Spleen (tissue), 11 donors: ENCODE measurements at regions not wholly inside any gene's neighbourhood (a gene's known extent, or its start where the extent isn't known, plus 50 kb on each side); places are given as distances from the start of the nearest gene placed in this dataset.
A peak's percentile ranks its signal among the peaks of the same experiment; 100 is the strongest.

Experiments used
- DNase-seq: peaks from one replicate; pipeline ENCODE4 v3.0.0-alpha.2; 2020
- H3K27ac ChIP-seq, 8 donors: fragments of 200-600 bp; sonication (generic) in 7 of 8; 1 replicate in 4 of 8; 2 replicates in 4 of 8; pipeline versions ENCODE4 v1.5.0 to v1.8.0; 2016 to 2021; ENCODE audit warnings: inconsistent platforms in 4 of 8, mild to moderate bottlenecking in 4 of 8, moderate library complexity in 1 of 8
- H3K27me3 ChIP-seq, 7 donors: fragments of 200-600 bp; sonication (generic) in 6 of 7; replicated peaks in 1 of 7; 1 replicate in 4 of 7; 2 replicates in 3 of 7; pipeline versions ENCODE4 v1.5.0 to v1.8.0; 2016 to 2021; ENCODE audit warnings: inconsistent platforms in 3 of 7, mild to moderate bottlenecking in 1 of 7
- H3K36me3 ChIP-seq, 6 donors: fragments of 200-600 bp; sonication (generic) in 5 of 6; 1 replicate in 4 of 6; 2 replicates in 2 of 6; pipeline versions ENCODE4 v1.5.0 to v1.8.0; 2016 to 2021; ENCODE audit warnings: inconsistent platforms in 2 of 6
- H3K4me1 ChIP-seq, 6 donors: fragments of 200-600 bp; sonication (generic) in 5 of 6; 1 replicate in 3 of 6; 2 replicates in 3 of 6; pipeline versions ENCODE4 v1.5.0 to v1.8.0; 2016 to 2021; ENCODE audit warnings: inconsistent platforms in 3 of 6
- H3K4me3 ChIP-seq, 8 donors: fragments of 200-600 bp; sonication (generic) in 7 of 8; 1 replicate in 4 of 8; 2 replicates in 4 of 8; pipeline versions ENCODE4 v1.5.0 to v1.8.0; 2016 to 2021; ENCODE audit warnings: inconsistent platforms in 4 of 8, mild to moderate bottlenecking in 4 of 8, moderate library complexity in 2 of 8
- H3K9me3 ChIP-seq, 8 donors: fragments of 200-600 bp; sonication (generic) in 7 of 8; 1 replicate in 4 of 8; 2 replicates in 4 of 8; pipeline versions ENCODE4 v1.5.0 to v1.8.0; 2016 to 2021; ENCODE audit warnings: inconsistent platforms in 4 of 8
- CTCF ChIP-seq, 11 experiments: fragments of 200-600 bp in 7 of 11; fragments of 450-650 bp in 4 of 11; sonication (generic) in 4 of 11; IDR thresholded peaks in 8 of 11; conservative IDR thresholded peaks in 3 of 11; 1 replicate in 7 of 11; 2 replicates in 4 of 11; pipeline versions ENCODE4 v1.4.0 to v1.8.0; 2016 to 2021; ENCODE audit warnings: antibody characterized with exemption in 11 of 11, inconsistent platforms in 4 of 11, mild to moderate bottlenecking in 1 of 11
- POLR2A ChIP-seq, 3 donors: fragments of 450-650 bp; IDR thresholded peaks; one replicate each; pipeline ENCODE4 v1.5.1; 2017; ENCODE audit warnings: antibody characterized with exemption in 3 of 3, mild to moderate bottlenecking in 1 of 3
- POLR2AphosphoS5 ChIP-seq, 3 donors: sonication (generic); formaldehyde crosslinking; IDR thresholded peaks; one replicate each; pipeline ENCODE4 v1.5.1; 2017; ENCODE audit warnings: antibody characterized with exemption in 3 of 3
- WGBS, 5 donors: extraction: QIAGEN DNeasy Blood & Tissue Kit in 3 of 5; methylation state at CpG; one replicate each; pipeline versions ENCODE4 v1.1.5 to v1.1.7; 2013 to 2018; 5-methylcytosine and 5-hydroxymethylcytosine counted together
- intact Hi-C: fragments of 100-400 bp; cut with DNase I; formaldehyde crosslinking; loops from one replicate; pipeline ENCODE4 v1.15.0; 2023; ENCODE audit warnings: low total_unique reads
- donor health status: healthy with polysubstance abuse.
- donor health status: DM: no; HTN: no; CAD: no; lungs with moderate emphysema.
- donor health status: DM: no; HTN: no; CAD: no.
- donor health status: Bipolar disorder and iron deficiency.
- donor health status: healthy.
- donor health status: DM: no; HTN: no; CAD: no.
- donor health status: DM: yes; HTN: yes; CAD: no.

GRCh38 chr2:209334188-209335017, 89.4 kb upstream of the MAP2 start:
- 8 to 13% (median 12%) methylated on average over 7 of the region's 7 CpGs for WGBS, 5 donors
- H3K9me3 ChIP-seq = no peaks in the 10 kb centered on the region
- TF ChIP-seq CTCF (IDR thresholded peaks at IDR 0.05 in 8 of 11, conservative IDR thresholded peaks at IDR 0.05 in 3 of 11) (peak; percentile 7 to 79 (median 67)), POLR2A (IDR thresholded peaks at IDR 0.05) (no peak), POLR2AphosphoS5 (IDR thresholded peaks at IDR 0.05) (no peak)
- intact Hi-C loops = loop anchor here (10.0 kb wide), 1 partner anchor 860 kb away; no protein-coding TSS in a partner anchor
- no peaks in the 10 kb centered on the region for H3K36me3 ChIP-seq
- H3K4me3 ChIP-seq = no peak overlapping the region
- peaks cover 0 to 6% (median 0%) of the 10 kb centered on the region in 7 donors for H3K27me3 ChIP-seq
- peaks cover 0 to 5% (median 0%) of the 10 kb centered on the region in 6 donors for H3K4me1 ChIP-seq
- H3K27ac ChIP-seq = no peak overlapping the region
- no peak for DNase-seq

- intact Hi-C loops = no loop called here
- H3K9me3 ChIP-seq = no peaks in the 10 kb centered on the region
- no peaks in the 10 kb centered on the region for H3K36me3 ChIP-seq
- no peaks in the 10 kb centered on the region for H3K4me1 ChIP-seq
- H3K4me3 ChIP-seq = no peak overlapping the region
- WGBS, 5 donors = 14 to 27% (median 24%) methylated on average over 2 of the region's 2 CpGs
- no peak for DNase-seq
- peaks cover 0 to 5% (median 0%) of the 10 kb centered on the region in 7 donors for H3K27me3 ChIP-seq
- H3K27ac ChIP-seq = no peak overlapping the region
- no peak for TF ChIP-seq POLR2AphosphoS5 (IDR thresholded peaks at IDR 0.05)
- TF ChIP-seq POLR2A (IDR thresholded peaks at IDR 0.05) = no peak
- no peak for TF ChIP-seq CTCF (IDR thresholded peaks at IDR 0.05 in 8 of 11, conservative IDR thresholded peaks at IDR 0.05 in 3 of 11)
These were observed 83.3 kb upstream of the MAP2 start for GRCh38 chr2:209340522-209340921.

- H3K4me3 ChIP-seq = no peak overlapping the region
- H3K27ac ChIP-seq = no peak overlapping the region
- TF ChIP-seq CTCF (IDR thresholded peaks at IDR 0.05 in 8 of 11, conservative IDR thresholded peaks at IDR 0.05 in 3 of 11) (no peak), POLR2AphosphoS5 (IDR thresholded peaks at IDR 0.05) (no peak), POLR2A (IDR thresholded peaks at IDR 0.05) (no peak)
- H3K36me3 ChIP-seq = no peaks in the 10 kb centered on the region
- no peak for DNase-seq
- H3K4me1 ChIP-seq = no peaks in the 10 kb centered on the region
- intact Hi-C loops = no loop called here
- H3K27me3 ChIP-seq = peaks cover 0 to 5% (median 0%) of the 10 kb centered on the region in 7 donors
- WGBS, 5 donors = 59 to 77% (median 72%) methylated on average over 3 of the region's 3 CpGs
- no peaks in the 10 kb centered on the region for H3K9me3 ChIP-seq
These were observed 79.5 kb upstream of the MAP2 start for GRCh38 chr2:209344349-209344748.

- TF ChIP-seq CTCF (IDR thresholded peaks at IDR 0.05 in 8 of 11, conservative IDR thresholded peaks at IDR 0.05 in 3 of 11) = no peak
- no peak for TF ChIP-seq POLR2A (IDR thresholded peaks at IDR 0.05)
- TF ChIP-seq POLR2AphosphoS5 (IDR thresholded peaks at IDR 0.05) = no peak
- Histone ChIP-seq H3K9me3 (no peaks in the 10 kb centered on the region), H3K4me3 (no peak overlapping the region), H3K36me3 (no peaks in the 10 kb centered on the region), H3K27ac (no peak overlapping the region), H3K4me1 (no peaks in the 10 kb centered on the region), H3K27me3 (no peaks in the 10 kb centered on the region)
- 55 to 72% (median 59%) methylated on average over 6 of the region's 6 CpGs for WGBS, 5 donors
- intact Hi-C loops = no loop called here
- DNase-seq = no peak
These were observed 75.4 kb upstream of the MAP2 start for GRCh38 chr2:209348433-209348832.
